ENCODE measurements at regions not wholly inside any gene's neighbourhood (a gene's known extent, or its start where the extent isn't known, plus 50 kb on each side); places are given as distances from the start of the nearest gene placed in this dataset.

GRCh38 chr10:56596257-56596656, 235.2 kb upstream of the ZWINT start:
- Mint-ChIP-seq H3K9me3 (peaks cover 2 to 5% (median 3%) of the 10 kb centered on the region in 8 donors), H3K27me3 (no peaks in the 10 kb centered on the region), H3K27ac (no peak overlapping the region), H3K4me3 (no peak overlapping the region), H3K4me1 (no peaks in the 10 kb centered on the region), H3K36me3 (no peaks in the 10 kb centered on the region)
- intact Hi-C loops (cut with micrococcal nuclease), result no loop called here
- Histone ChIP-seq H3K27ac (ENCODE audit: low read depth, low read length) (no peak overlapping the region), H3K4me3 (ENCODE audit: low read length in 2 of 2) (no peak overlapping the region), H3K27me3 (ENCODE audit: insufficient read depth, low read length) (no peaks in the 10 kb centered on the region), H3K4me1 (ENCODE audit: insufficient read depth, low read length) (no peaks in the 10 kb centered on the region), H3K36me3 (ENCODE audit: insufficient read depth, low read length) (no peaks in the 10 kb centered on the region), H3K9me3 (ENCODE audit: control insufficient read depth in 1 of 2, low read length in 2 of 2) (no peaks in the 10 kb centered on the region)
- ChIA-PET CTCF (ENCODE audit: partially characterized antibody) (no interaction called here), POLR2A (ENCODE audit: partially characterized antibody) (no interaction called here)
- no peak for DNase-seq

- Mint-ChIP-seq H3K4me3 (no peak overlapping the region), H3K4me1 (no peaks in the 10 kb centered on the region), H3K27ac (no peak overlapping the region), H3K27me3 (no peaks in the 10 kb centered on the region), H3K36me3 (no peaks in the 10 kb centered on the region), H3K9me3 (peaks cover 0 to 5% (median 2%) of the 10 kb centered on the region in 8 donors)
- H3K36me3 ChIP-seq (ENCODE audit: insufficient read depth, low read length), result no peaks in the 10 kb centered on the region
- H3K27me3 ChIP-seq (ENCODE audit: insufficient read depth, low read length), result no peaks in the 10 kb centered on the region
- POLR2A ChIA-PET (ENCODE audit: partially characterized antibody), result no interaction called here
- H3K4me1 ChIP-seq (ENCODE audit: insufficient read depth, low read length), result no peaks in the 10 kb centered on the region
- no peak overlapping the region for H3K4me3 ChIP-seq (ENCODE audit: low read length in 2 of 2)
- CTCF ChIA-PET (ENCODE audit: partially characterized antibody), result no interaction called here
- no peaks in the 10 kb centered on the region for H3K9me3 ChIP-seq (ENCODE audit: control insufficient read depth in 1 of 2, low read length in 2 of 2)
- no peak for DNase-seq
- intact Hi-C loops (cut with micrococcal nuclease), result no loop called here
- H3K27ac ChIP-seq (ENCODE audit: low read depth, low read length), result no peak overlapping the region
Observed at GRCh38 chr10:56593120-56593519, 232.1 kb upstream of the ZWINT start.

- H3K4me1 Mint-ChIP-seq, result no peaks in the 10 kb centered on the region
Observed at GRCh38 chr10:56586461-56586891, 225.4 kb upstream of the ZWINT start.

GRCh38 chr10:56585447-56586171, 224.6 kb upstream of the ZWINT start:
- ChIA-PET CTCF (ENCODE audit: partially characterized antibody) (no interaction called here), POLR2A (ENCODE audit: partially characterized antibody) (no interaction called here)
- Mint-ChIP-seq H3K36me3 (no peaks in the 10 kb centered on the region), H3K27ac (no peak overlapping the region), H3K27me3 (no peaks in the 10 kb centered on the region), H3K4me3 (no peak overlapping the region), H3K9me3 (peaks cover 0 to 4% (median 0%) of the 10 kb centered on the region in 8 donors), H3K4me1 (no peaks in the 10 kb centered on the region)
- no peaks in the 10 kb centered on the region for H3K9me3 ChIP-seq (ENCODE audit: control insufficient read depth in 1 of 2, low read length in 2 of 2)
- no peaks in the 10 kb centered on the region for H3K27me3 ChIP-seq (ENCODE audit: insufficient read depth, low read length)
- H3K36me3 ChIP-seq (ENCODE audit: insufficient read depth, low read length), result no peaks in the 10 kb centered on the region
- intact Hi-C loops (cut with micrococcal nuclease), result no loop called here
- H3K4me1 ChIP-seq (ENCODE audit: insufficient read depth, low read length), result no peaks in the 10 kb centered on the region
- no peak overlapping the region for H3K27ac ChIP-seq (ENCODE audit: low read depth, low read length)
- H3K4me3 ChIP-seq (ENCODE audit: low read length in 2 of 2), result no peak overlapping the region
- DNase-seq, result no peak

More at GRCh38 chr10:56586461-56586891, 225.4 kb upstream of the ZWINT start:
- no peaks in the 10 kb centered on the region for H3K4me1 ChIP-seq (ENCODE audit: insufficient read depth, low read length)
- H3K27me3 ChIP-seq (ENCODE audit: insufficient read depth, low read length), result no peaks in the 10 kb centered on the region
- H3K9me3 Mint-ChIP-seq, result peaks cover 0 to 4% (median 0%) of the 10 kb centered on the region in 8 donors
- H3K36me3 Mint-ChIP-seq, result no peaks in the 10 kb centered on the region
- H3K27me3 Mint-ChIP-seq, result no peaks in the 10 kb centered on the region
- intact Hi-C loops (cut with micrococcal nuclease), result no loop called here
- H3K27ac ChIP-seq (ENCODE audit: low read depth, low read length), result no peak overlapping the region
- H3K4me3 Mint-ChIP-seq, result no peak overlapping the region
- DNase-seq, result no peak
- no peaks in the 10 kb centered on the region for H3K9me3 ChIP-seq (ENCODE audit: control insufficient read depth in 1 of 2, low read length in 2 of 2)
- no peak overlapping the region for H3K27ac Mint-ChIP-seq
- ChIA-PET CTCF (ENCODE audit: partially characterized antibody) (no interaction called here), POLR2A (ENCODE audit: partially characterized antibody) (no interaction called here)
- no peaks in the 10 kb centered on the region for H3K36me3 ChIP-seq (ENCODE audit: insufficient read depth, low read length)
- H3K4me3 ChIP-seq (ENCODE audit: low read length in 2 of 2), result no peak overlapping the region

GRCh38 chr10:56583316-56583715, 222.3 kb upstream of the ZWINT start:
- no peaks in the 10 kb centered on the region for H3K27me3 Mint-ChIP-seq

GRCh38 chr10:56567580-56567979, 206.5 kb upstream of the ZWINT start:
- Histone ChIP-seq H3K4me3 (ENCODE audit: low read length in 2 of 2) (no peak overlapping the region), H3K27ac (ENCODE audit: low read depth, low read length) (no peak overlapping the region), H3K4me1 (ENCODE audit: insufficient read depth, low read length) (no peaks in the 10 kb centered on the region), H3K9me3 (ENCODE audit: control insufficient read depth in 1 of 2, low read length in 2 of 2) (peaks cover 0 to 4% of the 10 kb centered on the region in 2 donors), H3K27me3 (ENCODE audit: insufficient read depth, low read length) (no peaks in the 10 kb centered on the region), H3K36me3 (ENCODE audit: insufficient read depth, low read length) (no peaks in the 10 kb centered on the region)
- Mint-ChIP-seq H3K4me1 (no peaks in the 10 kb centered on the region), H3K9me3 (peaks cover 3 to 14% (median 8%) of the 10 kb centered on the region in 8 donors), H3K27me3 (no peaks in the 10 kb centered on the region), H3K27ac (no peak overlapping the region), H3K36me3 (no peaks in the 10 kb centered on the region), H3K4me3 (no peak overlapping the region)
- intact Hi-C loops (cut with micrococcal nuclease), result no loop called here
- POLR2A ChIA-PET (ENCODE audit: partially characterized antibody), result no interaction called here
- no peak for DNase-seq
- CTCF ChIA-PET (ENCODE audit: partially characterized antibody), result no interaction called here

More at GRCh38 chr10:56583316-56583715, 222.3 kb upstream of the ZWINT start:
- intact Hi-C loops (cut with micrococcal nuclease), result no loop called here
- Histone ChIP-seq H3K27ac (ENCODE audit: low read depth, low read length) (no peak overlapping the region), H3K9me3 (ENCODE audit: control insufficient read depth in 1 of 2, low read length in 2 of 2) (no peaks in the 10 kb centered on the region), H3K36me3 (ENCODE audit: insufficient read depth, low read length) (no peaks in the 10 kb centered on the region), H3K4me1 (ENCODE audit: insufficient read depth, low read length) (no peaks in the 10 kb centered on the region), H3K4me3 (ENCODE audit: low read length in 2 of 2) (no peak overlapping the region), H3K27me3 (ENCODE audit: insufficient read depth, low read length) (no peaks in the 10 kb centered on the region)
- ChIA-PET POLR2A (ENCODE audit: partially characterized antibody) (no interaction called here), CTCF (ENCODE audit: partially characterized antibody) (no interaction called here)
- H3K4me3 Mint-ChIP-seq, result no peak overlapping the region
- H3K36me3 Mint-ChIP-seq, result no peaks in the 10 kb centered on the region
- no peak overlapping the region for H3K27ac Mint-ChIP-seq
- H3K4me1 Mint-ChIP-seq, result no peaks in the 10 kb centered on the region
- peaks cover 0 to 4% (median 0%) of the 10 kb centered on the region in 8 donors for H3K9me3 Mint-ChIP-seq
- DNase-seq, result no peak

- Histone ChIP-seq H3K4me1 (ENCODE audit: insufficient read depth, low read length) (no peaks in the 10 kb centered on the region), H3K27ac (ENCODE audit: low read depth, low read length) (no peak overlapping the region), H3K9me3 (ENCODE audit: control insufficient read depth in 1 of 2, low read length in 2 of 2) (no peaks in the 10 kb centered on the region), H3K4me3 (ENCODE audit: low read length in 2 of 2) (no peak overlapping the region), H3K36me3 (ENCODE audit: insufficient read depth, low read length) (no peaks in the 10 kb centered on the region), H3K27me3 (ENCODE audit: insufficient read depth, low read length) (no peaks in the 10 kb centered on the region)
- ChIA-PET CTCF (ENCODE audit: partially characterized antibody) (no interaction called here), POLR2A (ENCODE audit: partially characterized antibody) (no interaction called here)
- intact Hi-C loops (cut with micrococcal nuclease), result no loop called here
- Mint-ChIP-seq H3K27ac (no peak overlapping the region), H3K9me3 (peaks cover 0 to 8% (median 2%) of the 10 kb centered on the region in 8 donors), H3K27me3 (no peaks in the 10 kb centered on the region), H3K36me3 (no peaks in the 10 kb centered on the region), H3K4me3 (no peak overlapping the region), H3K4me1 (no peaks in the 10 kb centered on the region)
- DNase-seq, result no peak
Observed at GRCh38 chr10:56561336-56561735, 200.3 kb upstream of the ZWINT start.

All from CD4-positive, alpha-beta memory T cell (primary cell).